ENCODE measurements at regions not wholly inside any gene's neighbourhood (a gene's known extent, or its start where the extent isn't known, plus 50 kb on each side); places are given as distances from the start of the nearest gene placed in this dataset.
"Not testable (repeated sequence)": the region's sequence is repeated elsewhere in the genome, so short reads cannot be mapped to it uniquely, and the experiment has no call there.

- not testable (repeated sequence) for H3K4me3 ChIP-seq (replicated peaks; ENCODE audit: insufficient read depth, low read length)
Measured at GRCh38 chr2:132300592-132301378, 115.8 kb upstream of the GPR39 start.

GRCh38 chr2:132304661-132305380, 111.8 kb upstream of the GPR39 start:
- H3K4me3 ChIP-seq (replicated peaks; ENCODE audit: insufficient read depth, low read length); DNase-seq (ENCODE audit: low read depth in 1 of 2, low spot score in 1 of 2); H3K27ac ChIP-seq (replicated peaks); H3K27me3 ChIP-seq (ENCODE audit: insufficient read depth, poor library complexity, severe bottlenecking): not testable (repeated sequence)

More at GRCh38 chr2:132300592-132301378, 115.8 kb upstream of the GPR39 start:
- H3K27ac ChIP-seq (replicated peaks); H3K27me3 ChIP-seq (ENCODE audit: insufficient read depth, poor library complexity, severe bottlenecking); DNase-seq (ENCODE audit: low read depth in 1 of 2, low spot score in 1 of 2): not testable (repeated sequence)

- H3K27me3 ChIP-seq (ENCODE audit: insufficient read depth, poor library complexity, severe bottlenecking); H3K4me3 ChIP-seq (replicated peaks; ENCODE audit: insufficient read depth, low read length); DNase-seq (ENCODE audit: low read depth in 1 of 2, low spot score in 1 of 2); H3K27ac ChIP-seq (replicated peaks): not testable (repeated sequence)
Measured at GRCh38 chr2:132307613-132308198, 108.9 kb upstream of the GPR39 start.

- not testable (repeated sequence) for H3K27me3 ChIP-seq (ENCODE audit: insufficient read depth, poor library complexity, severe bottlenecking); DNase-seq (ENCODE audit: low read depth in 1 of 2, low spot score in 1 of 2); H3K4me3 ChIP-seq (replicated peaks; ENCODE audit: insufficient read depth, low read length)
Measured at GRCh38 chr2:132309203-132309602, 107.4 kb upstream of the GPR39 start.

GRCh38 chr2:132315546-132315945, 101.1 kb upstream of the GPR39 start:
- DNase-seq (ENCODE audit: low read depth in 1 of 2, low spot score in 1 of 2); H3K27ac ChIP-seq (replicated peaks); H3K27me3 ChIP-seq (ENCODE audit: insufficient read depth, poor library complexity, severe bottlenecking); H3K4me3 ChIP-seq (replicated peaks; ENCODE audit: insufficient read depth, low read length): not testable (repeated sequence)

More at GRCh38 chr2:132309203-132309602, 107.4 kb upstream of the GPR39 start:
- not testable (repeated sequence) for H3K27ac ChIP-seq (replicated peaks)

GRCh38 chr2:132317026-132317680, 99.5 kb upstream of the GPR39 start:
- not testable (repeated sequence) for H3K27me3 ChIP-seq (ENCODE audit: insufficient read depth, poor library complexity, severe bottlenecking); DNase-seq (ENCODE audit: low read depth in 1 of 2, low spot score in 1 of 2)

GRCh38 chr2:132318481-132318880, 98.1 kb upstream of the GPR39 start:
- not testable (repeated sequence) for H3K27me3 ChIP-seq (ENCODE audit: insufficient read depth, poor library complexity, severe bottlenecking); DNase-seq (ENCODE audit: low read depth in 1 of 2, low spot score in 1 of 2); H3K4me3 ChIP-seq (replicated peaks; ENCODE audit: insufficient read depth, low read length)

More at GRCh38 chr2:132317026-132317680, 99.5 kb upstream of the GPR39 start:
- not testable (repeated sequence) for H3K4me3 ChIP-seq (replicated peaks; ENCODE audit: insufficient read depth, low read length); H3K27ac ChIP-seq (replicated peaks)

GRCh38 chr2:132324005-132324404, 92.6 kb upstream of the GPR39 start:
- H3K4me3 ChIP-seq (replicated peaks; ENCODE audit: insufficient read depth, low read length); H3K27ac ChIP-seq (replicated peaks); H3K27me3 ChIP-seq (ENCODE audit: insufficient read depth, poor library complexity, severe bottlenecking); DNase-seq (ENCODE audit: low read depth in 1 of 2, low spot score in 1 of 2): not testable (repeated sequence)

More at GRCh38 chr2:132318481-132318880, 98.1 kb upstream of the GPR39 start:
- not testable (repeated sequence) for H3K27ac ChIP-seq (replicated peaks)

GRCh38 chr2:132332345-132333033, 84.1 kb upstream of the GPR39 start:
- H3K27me3 ChIP-seq (ENCODE audit: insufficient read depth, poor library complexity, severe bottlenecking); H3K27ac ChIP-seq (replicated peaks); H3K4me3 ChIP-seq (replicated peaks; ENCODE audit: insufficient read depth, low read length); DNase-seq (ENCODE audit: low read depth in 1 of 2, low spot score in 1 of 2): not testable (repeated sequence)

GRCh38 chr2:132337135-132337534, 79.5 kb upstream of the GPR39 start:
- not testable (repeated sequence) for H3K27ac ChIP-seq (replicated peaks); H3K4me3 ChIP-seq (replicated peaks; ENCODE audit: insufficient read depth, low read length); H3K27me3 ChIP-seq (ENCODE audit: insufficient read depth, poor library complexity, severe bottlenecking); DNase-seq (ENCODE audit: low read depth in 1 of 2, low spot score in 1 of 2)

GRCh38 chr2:132337844-132338243, 78.8 kb upstream of the GPR39 start:
- not testable (repeated sequence) for H3K27me3 ChIP-seq (ENCODE audit: insufficient read depth, poor library complexity, severe bottlenecking); DNase-seq (ENCODE audit: low read depth in 1 of 2, low spot score in 1 of 2); H3K4me3 ChIP-seq (replicated peaks; ENCODE audit: insufficient read depth, low read length); H3K27ac ChIP-seq (replicated peaks)

GRCh38 chr2:132347041-132347780, 69.4 kb upstream of the GPR39 start:
- H3K27me3 ChIP-seq (ENCODE audit: insufficient read depth, poor library complexity, severe bottlenecking); H3K4me3 ChIP-seq (replicated peaks; ENCODE audit: insufficient read depth, low read length); H3K27ac ChIP-seq (replicated peaks); DNase-seq (ENCODE audit: low read depth in 1 of 2, low spot score in 1 of 2): not testable (repeated sequence)

All from HL-60 (cell line).